NCI-H345 treated with DMSO at 0.1 percent for 48 hours (cell line): ENCODE measurements at regions not wholly inside any gene's neighbourhood (a gene's known extent, or its start where the extent isn't known, plus 50 kb on each side); places are given as distances from the start of the nearest gene placed in this dataset.
"Not testable (repeated sequence)": the region's sequence is repeated elsewhere in the genome, so short reads cannot be mapped to it uniquely, and the experiment has no call there.

Experiments
- DNase-seq: peaks from one replicate; lab custom pipeline; 2025; ENCODE audit not compliant: unreplicated experiment; lab: John Stamatoyannopoulos, UW

GRCh38 chr2:83470928-83471327 lies 988.2 kb downstream of the SUCLG1 start:
- no peak for DNase-seq

- no peak for DNase-seq
Observed at GRCh38 chr2:83464444-83464843, 994.6 kb downstream of the SUCLG1 start.

- no peak for DNase-seq
Observed at GRCh38 chr2:83462881-83463280, 996.2 kb downstream of the SUCLG1 start.

GRCh38 chr2:83461135-83461534 lies 997.9 kb downstream of the SUCLG1 start:
- DNase-seq, result no peak

- no peak for DNase-seq
Observed at GRCh38 chr2:83459456-83459855, 999.6 kb downstream of the SUCLG1 start.

GRCh38 chr2:83435989-83436388 lies 1023.1 kb downstream of the SUCLG1 start:
- no peak for DNase-seq

GRCh38 chr2:83420993-83421392 lies 1038.1 kb downstream of the SUCLG1 start:
- no peak for DNase-seq

GRCh38 chr2:83394134-83394904 lies 1064.8 kb downstream of the SUCLG1 start:
- no peak for DNase-seq

- DNase-seq, result no peak
Observed at GRCh38 chr2:83388804-83389203, 1070.3 kb downstream of the SUCLG1 start.

- no peak for DNase-seq
Observed at GRCh38 chr2:83386549-83386948, 1072.5 kb downstream of the SUCLG1 start.

- DNase-seq, result no peak
Observed at GRCh38 chr2:83378921-83379320, 1080.2 kb downstream of the SUCLG1 start.

GRCh38 chr2:83376731-83377130 lies 1082.3 kb downstream of the SUCLG1 start:
- no peak for DNase-seq

GRCh38 chr2:83370419-83370762 lies 1088.7 kb downstream of the SUCLG1 start:
- no peak for DNase-seq

GRCh38 chr2:83369601-83370418 lies 1089.3 kb downstream of the SUCLG1 start:
- no peak for DNase-seq

GRCh38 chr2:83368916-83369315 lies 1090.2 kb downstream of the SUCLG1 start:
- no peak for DNase-seq

GRCh38 chr2:83368461-83368860 lies 1090.6 kb downstream of the SUCLG1 start:
- no peak for DNase-seq

- DNase-seq, result no peak
Observed at GRCh38 chr2:83365476-83365875, 1093.6 kb downstream of the SUCLG1 start.

- no peak for DNase-seq
Observed at GRCh38 chr2:83364264-83364663, 1094.8 kb downstream of the SUCLG1 start.

- not testable (repeated sequence) for DNase-seq
Observed at GRCh38 chr2:83363138-83363537, 1095.9 kb downstream of the SUCLG1 start.

GRCh38 chr2:83359336-83359735 lies 1099.7 kb downstream of the SUCLG1 start:
- DNase-seq, result no peak

GRCh38 chr2:83342860-83343329 lies 1116.2 kb downstream of the SUCLG1 start:
- DNase-seq, result no peak

- DNase-seq, result no peak
Observed at GRCh38 chr2:83340424-83340823, 1118.7 kb downstream of the SUCLG1 start.
